H1 (cell line): ENCODE measurements at regions not wholly inside any gene's neighbourhood (a gene's known extent, or its start where the extent isn't known, plus 50 kb on each side); places are given as distances from the start of the nearest gene placed in this dataset.

ENCODE experiments used
- CHD2 ChIP-seq: IDR thresholded peaks from 2 replicates; pipeline ENCODE4 v1.6.1; 2012; ENCODE audit warnings: low read length, improper control_type of control experiment
- EZH2 ChIP-seq: fragments of 200-600 bp; sonication (generic); IDR thresholded peaks from 2 replicates; pipeline ENCODE4 v1.7.1; 2012; ENCODE audit warnings: low read depth, mild to moderate bottlenecking, moderate library complexity, low read length, inconsistent platforms; ENCODE audit not compliant: severe bottlenecking
- KDM5A ChIP-seq: fragments of 200-600 bp; IDR thresholded peaks from 2 replicates; pipeline ENCODE4 v1.7.1; 2012; ENCODE audit warnings: mild to moderate bottlenecking, low read length, inconsistent platforms, mixed read lengths
- TBP ChIP-seq: IDR thresholded peaks from 2 replicates; pipeline ENCODE4 v1.6.1; 2011; ENCODE audit warnings: low read depth, low read length, improper control_type of control experiment
- TEAD4 ChIP-seq: IDR thresholded peaks from 2 replicates; pipeline ENCODE4 v1.6.1; 2012; ENCODE audit warnings: low read depth, low read length, inconsistent platforms, mixed read lengths

DNA sequence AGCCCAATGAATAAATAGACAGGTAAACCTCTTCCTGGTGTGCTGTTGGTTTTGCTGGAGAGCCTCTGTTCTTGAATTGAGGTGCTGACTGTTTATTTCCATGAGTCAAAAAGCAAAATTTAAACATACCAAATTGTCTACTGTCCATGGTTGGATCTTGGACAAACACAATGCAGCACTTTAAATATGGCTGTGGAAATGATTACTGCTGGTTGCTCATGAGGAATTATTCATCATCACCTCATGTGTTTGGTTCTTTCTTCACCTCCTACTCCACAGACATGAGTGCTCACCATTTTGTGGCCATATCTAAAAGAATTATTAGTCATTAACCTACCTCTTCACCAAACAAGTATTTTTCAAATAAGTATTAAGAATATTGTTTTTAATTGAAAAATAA is 85.3 kb upstream of the GALNT5 start (continued):
- no peak for TF ChIP-seq EZH2
- TF ChIP-seq TEAD4 = no peak
- no peak for TF ChIP-seq TBP
- no peak for TF ChIP-seq KDM5A
- no peak for TF ChIP-seq CHD2
